CD1c-positive myeloid dendritic cell (primary cell): ENCODE measurements at regions not wholly inside any gene's neighbourhood (a gene's known extent, or its start where the extent isn't known, plus 50 kb on each side); places are given as distances from the start of the nearest gene placed in this dataset.
"Not testable (repeated sequence)": the region's sequence is repeated elsewhere in the genome, so short reads cannot be mapped to it uniquely, and the experiment has no call there.

Experiments used
- DNase-seq: peaks from one replicate; pipeline ENCODE4 v3.0.0-alpha.2; 2016; ENCODE audit errors: extremely low spot score

DNA sequence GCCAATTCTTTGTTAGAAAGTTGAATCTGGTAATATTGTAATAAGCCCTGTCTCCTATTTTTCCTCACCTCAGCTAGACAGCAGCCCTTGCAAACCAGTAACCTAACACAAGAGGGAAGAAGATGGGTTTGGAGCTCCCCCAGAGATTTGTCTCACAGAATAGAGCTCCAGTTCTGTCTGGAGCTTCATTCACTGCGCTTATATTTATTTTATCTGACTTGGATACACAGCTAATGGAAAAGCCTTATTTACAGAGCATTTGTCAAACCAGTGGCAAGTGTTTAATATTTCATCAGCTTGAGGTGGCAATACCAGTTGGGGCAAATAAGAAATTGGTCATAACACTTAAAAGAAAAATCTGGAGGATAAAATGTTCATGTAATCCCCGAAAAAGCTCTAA is 1094.0 kb downstream of the FSCB start:
- DNase-seq, result no peak

DNA sequence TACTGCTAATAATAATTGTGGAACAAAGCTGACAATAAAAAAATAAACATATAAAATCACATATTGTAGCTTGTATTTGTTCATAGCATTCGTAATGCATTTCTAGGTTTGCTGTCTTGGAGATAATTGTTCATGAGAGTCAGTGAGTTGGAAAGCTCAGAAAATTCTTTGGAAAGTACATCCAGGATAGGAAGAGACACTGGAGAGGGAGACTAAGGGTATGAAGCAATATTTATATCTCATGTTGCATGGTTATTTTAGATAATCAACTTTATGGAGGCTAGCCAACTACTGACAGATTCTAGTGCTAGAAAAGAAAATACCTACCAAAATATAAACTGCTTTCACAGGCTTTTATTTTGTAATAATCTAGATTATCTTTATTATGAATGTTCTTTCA is 1095.2 kb downstream of the FSCB start:
- DNase-seq, result no peak

- no peak for DNase-seq
These were observed 1096.5 kb downstream of the FSCB start for GRCh38 chr14:43410631-43411030.

- no peak for DNase-seq
These were observed 1098.6 kb downstream of the FSCB start for GRCh38 chr14:43408472-43408871.

GRCh38 chr14:43407706-43408105 is 1099.4 kb downstream of the FSCB start:
- no peak for DNase-seq

GRCh38 chr14:43406931-43407330 is 1100.2 kb downstream of the FSCB start:
- no peak for DNase-seq

DNA sequence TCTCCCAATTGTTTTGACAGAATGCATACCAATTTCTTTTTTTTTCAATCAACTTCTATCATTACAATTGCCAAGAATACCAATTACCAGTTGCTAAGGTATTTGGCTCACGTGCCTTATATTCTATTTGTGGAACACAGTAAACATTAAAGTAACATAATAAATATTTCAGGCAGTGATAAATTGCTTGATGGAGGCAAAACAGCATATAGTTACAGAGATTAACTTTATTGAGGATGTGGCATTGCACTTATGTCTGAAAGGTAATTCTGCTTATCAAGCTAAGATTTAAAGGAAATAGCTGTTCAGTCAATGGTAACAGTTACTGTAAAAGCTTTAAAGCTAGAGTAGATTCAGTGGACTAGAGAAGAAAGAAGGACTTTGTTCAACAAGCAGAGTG is 1107.8 kb downstream of the FSCB start:
- DNase-seq, result no peak

- DNase-seq, result not testable (repeated sequence)
These were observed 1136.6 kb downstream of the FSCB start for GRCh38 chr14:43370565-43370896.

GRCh38 chr14:43369710-43370564 is 1137.1 kb downstream of the FSCB start:
- DNase-seq, result no peak

DNA sequence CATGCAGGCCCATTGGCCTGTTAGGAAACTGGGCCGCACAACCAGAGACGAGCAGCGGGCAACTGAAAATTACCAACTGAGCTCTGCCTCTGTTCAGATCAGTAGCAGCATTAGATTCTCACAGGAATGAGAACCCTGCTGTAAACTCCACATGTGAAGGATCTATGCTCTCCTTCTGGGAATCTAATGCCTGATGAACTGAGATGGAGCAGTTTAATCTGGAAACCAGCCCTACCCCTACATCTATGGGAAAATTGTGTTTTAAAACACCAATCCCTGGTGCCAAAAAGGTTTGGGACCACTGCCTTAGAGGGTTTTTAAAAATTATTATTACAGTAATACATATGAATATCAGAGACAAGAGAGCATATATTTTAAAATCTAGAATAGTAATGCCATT is 1144.5 kb downstream of the FSCB start:
- DNase-seq, result no peak

GRCh38 chr14:43361751-43362150 is 1145.3 kb downstream of the FSCB start:
- DNase-seq, result no peak

GRCh38 chr14:43360239-43360638 is 1146.8 kb downstream of the FSCB start:
- DNase-seq, result no peak

DNA sequence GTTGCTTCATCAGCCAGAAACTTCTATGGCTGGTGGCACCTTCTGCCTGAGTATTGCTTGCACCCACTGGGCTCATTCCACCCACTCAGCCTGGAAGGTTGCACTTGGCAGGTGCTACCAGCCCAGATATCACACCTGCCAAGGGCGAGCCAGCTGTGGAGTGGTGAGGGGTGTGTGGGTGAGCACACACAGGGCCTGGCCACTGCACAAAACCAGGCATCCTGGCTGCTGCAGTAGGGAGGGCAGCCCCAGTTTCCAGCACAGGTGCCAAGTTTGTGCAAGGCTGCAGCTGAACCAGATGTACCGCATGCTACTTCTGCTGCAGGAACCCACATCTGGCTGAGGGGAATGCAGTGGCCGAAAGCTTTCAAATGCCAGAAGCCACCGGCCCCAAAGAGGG is 1147.8 kb downstream of the FSCB start:
- no peak for DNase-seq

- DNase-seq, result no peak
These were observed 1150.0 kb downstream of the FSCB start for GRCh38 chr14:43356979-43357545.

DNA sequence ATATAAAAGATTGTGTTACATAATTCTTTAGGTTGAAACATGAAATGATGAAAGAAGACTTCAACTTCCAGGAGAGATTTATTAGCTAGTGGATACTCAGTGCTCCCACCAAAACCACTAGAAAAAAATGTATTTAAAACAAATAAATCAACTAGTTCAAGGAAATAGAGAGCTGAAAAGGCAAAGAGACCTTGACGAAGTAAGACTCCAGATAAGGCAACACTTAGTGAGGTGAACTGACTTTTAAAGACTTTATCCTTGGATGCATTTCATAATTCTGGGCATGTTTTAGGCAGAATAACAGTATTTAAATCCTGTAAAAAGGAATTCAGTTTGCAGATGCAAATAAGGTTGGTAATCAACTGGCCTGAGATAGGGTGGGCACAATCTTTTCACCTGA is 1150.7 kb downstream of the FSCB start:
- no peak for DNase-seq

- DNase-seq, result no peak
These were observed 1165.2 kb downstream of the FSCB start for GRCh38 chr14:43341921-43342320.

DNA sequence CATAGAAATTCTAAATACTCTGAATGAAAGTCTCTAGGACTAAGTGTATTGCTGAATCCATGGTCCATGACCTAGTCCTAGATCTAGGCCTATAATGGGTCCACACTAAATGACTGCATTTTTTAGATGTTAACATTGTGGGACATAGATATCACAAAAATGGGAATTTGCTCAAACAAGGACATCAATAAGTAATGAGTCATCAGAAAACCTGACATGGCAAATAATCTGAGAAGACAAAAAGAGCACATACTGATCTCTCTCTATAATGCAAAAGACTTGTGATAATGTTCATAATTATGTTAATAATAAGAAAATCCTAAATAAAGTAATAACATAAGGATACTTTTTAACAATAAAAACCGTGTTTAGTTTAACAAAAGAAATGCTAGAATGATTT is 1168.4 kb downstream of the FSCB start:
- DNase-seq, result no peak

DNA sequence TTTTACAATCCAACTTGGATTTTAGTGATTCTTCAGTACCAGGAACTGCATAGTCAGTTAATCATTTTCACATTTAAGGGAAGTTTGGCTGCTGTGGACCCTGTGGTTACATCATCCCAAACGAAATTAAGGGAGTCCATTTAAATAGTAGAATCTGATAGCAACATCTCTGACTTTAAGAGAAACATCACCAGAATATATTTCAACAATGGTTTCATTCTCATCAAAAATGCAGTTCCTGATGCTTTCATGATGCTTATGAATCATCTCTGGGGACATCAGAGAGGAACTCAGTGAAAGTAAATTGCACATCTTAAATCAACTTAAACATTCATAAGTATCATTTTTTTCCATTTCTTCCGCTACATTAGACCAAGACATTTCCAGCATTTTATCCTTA is 1170.7 kb downstream of the FSCB start:
- DNase-seq, result no peak

- DNase-seq, result not testable (repeated sequence)
These were observed 1180.3 kb downstream of the FSCB start for GRCh38 chr14:43326501-43327407.

DNA sequence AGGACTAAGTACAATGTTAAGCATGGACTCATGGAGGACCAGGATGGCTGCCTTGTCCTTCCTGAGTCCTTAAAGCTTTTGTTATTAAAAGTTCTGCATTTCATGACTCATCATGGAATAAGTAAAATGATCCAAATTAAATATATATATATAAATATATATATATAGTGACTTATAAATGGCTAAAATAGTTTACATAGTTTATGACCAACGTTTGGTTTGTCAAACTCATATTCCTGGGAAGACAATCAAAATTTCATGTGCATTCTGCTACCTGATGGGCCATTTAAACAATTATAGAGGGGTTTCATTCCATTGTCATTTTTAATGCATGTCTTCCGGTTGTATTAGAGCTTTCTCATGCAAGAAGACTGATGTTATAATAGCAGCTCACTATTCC is 1190.7 kb downstream of the FSCB start:
- no peak for DNase-seq

- no peak for DNase-seq
These were observed 1193.4 kb downstream of the FSCB start for GRCh38 chr14:43313719-43314118.

GRCh38 chr14:43308421-43309110 is 1198.5 kb downstream of the FSCB start:
- DNase-seq, result no peak
